ENCODE measurements at regions not wholly inside any gene's neighbourhood (a gene's known extent, or its start where the extent isn't known, plus 50 kb on each side); places are given as distances from the start of the nearest gene placed in this dataset.

DNA sequence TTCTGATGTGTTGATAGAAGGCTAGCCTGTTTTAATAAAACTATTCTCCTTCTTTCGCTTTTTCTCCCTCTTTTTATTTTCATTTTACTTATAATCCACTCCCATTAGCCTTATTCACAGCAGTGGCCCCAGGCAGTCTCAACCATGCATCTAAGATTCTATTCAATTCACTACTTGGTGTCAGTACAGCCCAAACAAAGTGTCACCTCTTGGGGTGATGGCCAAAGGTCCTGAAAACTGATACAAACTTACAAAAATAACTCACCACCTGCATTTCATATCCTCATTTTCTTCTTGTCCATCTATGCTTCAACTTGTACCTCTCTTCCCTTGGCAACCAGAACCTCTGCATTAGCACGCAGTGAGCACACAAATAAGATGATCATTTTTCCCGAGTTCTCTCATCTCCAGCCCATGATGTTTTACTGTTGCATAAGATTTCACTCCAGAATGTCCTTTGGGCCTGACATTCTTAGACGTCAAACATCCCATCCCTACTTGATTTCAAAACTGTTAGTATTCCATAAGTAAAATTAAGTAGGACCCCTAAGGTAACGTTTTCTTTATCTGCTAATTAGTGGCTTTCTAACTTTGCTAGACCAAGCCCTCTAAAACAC lies 559.3 kb upstream of the TNP1 start:
- Histone ChIP-seq H3K4me2 (ENCODE audit: low read length) (no peak overlapping the region), H3K79me2 (ENCODE audit: control insufficient read depth, low read length) (no peaks in the 10 kb centered on the region), H3K4me3 (ENCODE audit: low read length) (no peak overlapping the region), H3K36me3 (ENCODE audit: control insufficient read depth, low read length) (no peaks in the 10 kb centered on the region), H3K27me3 (ENCODE audit: control insufficient read depth, low read length) (peaks cover 8% of the 10 kb centered on the region; the same call in 1 of the 2 replicates), H3F3A (ENCODE audit: control insufficient read depth, insufficient read depth) (no peaks in the 10 kb centered on the region), H3K4me1 (ENCODE audit: control insufficient read depth, low read length) (no peaks in the 10 kb centered on the region), H3K9me3 (ENCODE audit: control insufficient read depth, insufficient read depth, low read length) (no peaks in the 10 kb centered on the region), H4K20me1 (ENCODE audit: control insufficient read depth, insufficient read depth, low read depth, low read length) (no peaks in the 10 kb centered on the region), H3K27ac (ENCODE audit: low read depth, low read length) (no peak overlapping the region), H3K9me2 (replicated peaks; ENCODE audit: control insufficient read depth, low read length) (no peaks in the 10 kb centered on the region)
- TF ChIP-seq, protein P1, sequence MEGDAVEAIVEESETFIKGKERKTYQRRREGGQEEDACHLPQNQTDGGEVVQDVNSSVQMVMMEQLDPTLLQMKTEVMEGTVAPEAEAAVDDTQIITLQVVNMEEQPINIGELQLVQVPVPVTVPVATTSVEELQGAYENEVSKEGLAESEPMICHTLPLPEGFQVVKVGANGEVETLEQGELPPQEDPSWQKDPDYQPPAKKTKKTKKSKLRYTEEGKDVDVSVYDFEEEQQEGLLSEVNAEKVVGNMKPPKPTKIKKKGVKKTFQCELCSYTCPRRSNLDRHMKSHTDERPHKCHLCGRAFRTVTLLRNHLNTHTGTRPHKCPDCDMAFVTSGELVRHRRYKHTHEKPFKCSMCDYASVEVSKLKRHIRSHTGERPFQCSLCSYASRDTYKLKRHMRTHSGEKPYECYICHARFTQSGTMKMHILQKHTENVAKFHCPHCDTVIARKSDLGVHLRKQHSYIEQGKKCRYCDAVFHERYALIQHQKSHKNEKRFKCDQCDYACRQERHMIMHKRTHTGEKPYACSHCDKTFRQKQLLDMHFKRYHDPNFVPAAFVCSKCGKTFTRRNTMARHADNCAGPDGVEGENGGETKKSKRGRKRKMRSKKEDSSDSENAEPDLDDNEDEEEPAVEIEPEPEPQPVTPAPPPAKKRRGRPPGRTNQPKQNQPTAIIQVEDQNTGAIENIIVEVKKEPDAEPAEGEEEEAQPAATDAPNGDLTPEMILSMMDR (IDR thresholded peaks at IDR 0.05; ENCODE audit: low read depth, low read length, poor library complexity, severe bottlenecking), result no peak
- no peak for TF ChIP-seq EZH2phosphoT487 (IDR thresholded peaks at IDR 0.05; ENCODE audit: borderline replicate concordance, low read length)

DNA sequence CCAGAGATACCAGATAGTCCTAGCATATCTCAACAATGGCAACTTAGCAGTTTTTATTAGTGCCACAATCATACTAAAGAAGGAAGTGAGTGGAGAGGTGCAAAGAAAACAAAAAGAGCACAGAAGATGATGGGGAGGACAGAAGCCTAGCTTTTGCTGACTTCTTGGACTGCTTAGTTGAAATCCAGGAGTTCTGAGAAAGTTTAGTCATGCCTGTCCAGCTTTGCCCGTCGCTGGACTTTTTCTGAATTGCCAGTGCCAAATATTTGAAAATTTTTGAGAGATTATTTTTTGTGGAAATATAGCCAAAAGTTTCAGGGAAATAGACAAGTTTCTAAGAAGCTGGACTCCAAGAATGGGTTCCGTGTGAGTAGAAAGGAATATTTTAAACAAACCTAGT lies 558.7 kb upstream of the TNP1 start:
- Histone ChIP-seq H3K27me3 (ENCODE audit: control insufficient read depth, low read length) (peaks cover 8% of the 10 kb centered on the region; the same call in 1 of the 2 replicates), H4K20me1 (ENCODE audit: control insufficient read depth, insufficient read depth, low read depth, low read length) (no peaks in the 10 kb centered on the region), H3K4me2 (ENCODE audit: low read length) (no peak overlapping the region), H3K9me2 (replicated peaks; ENCODE audit: control insufficient read depth, low read length) (no peaks in the 10 kb centered on the region), H3K4me1 (ENCODE audit: control insufficient read depth, low read length) (no peaks in the 10 kb centered on the region), H3K27ac (ENCODE audit: low read depth, low read length) (no peak overlapping the region), H3K4me3 (ENCODE audit: low read length) (no peak overlapping the region), H3K36me3 (ENCODE audit: control insufficient read depth, low read length) (no peaks in the 10 kb centered on the region), H3K9me3 (ENCODE audit: control insufficient read depth, insufficient read depth, low read length) (no peaks in the 10 kb centered on the region), H3F3A (ENCODE audit: control insufficient read depth, insufficient read depth) (no peaks in the 10 kb centered on the region), H3K79me2 (ENCODE audit: control insufficient read depth, low read length) (no peaks in the 10 kb centered on the region)
- TF ChIP-seq, protein P1 (IDR thresholded peaks at IDR 0.05; ENCODE audit: low read depth, low read length, poor library complexity, severe bottlenecking), result no peak
- TF ChIP-seq EZH2phosphoT487 (IDR thresholded peaks at IDR 0.05; ENCODE audit: borderline replicate concordance, low read length), result no peak

DNA sequence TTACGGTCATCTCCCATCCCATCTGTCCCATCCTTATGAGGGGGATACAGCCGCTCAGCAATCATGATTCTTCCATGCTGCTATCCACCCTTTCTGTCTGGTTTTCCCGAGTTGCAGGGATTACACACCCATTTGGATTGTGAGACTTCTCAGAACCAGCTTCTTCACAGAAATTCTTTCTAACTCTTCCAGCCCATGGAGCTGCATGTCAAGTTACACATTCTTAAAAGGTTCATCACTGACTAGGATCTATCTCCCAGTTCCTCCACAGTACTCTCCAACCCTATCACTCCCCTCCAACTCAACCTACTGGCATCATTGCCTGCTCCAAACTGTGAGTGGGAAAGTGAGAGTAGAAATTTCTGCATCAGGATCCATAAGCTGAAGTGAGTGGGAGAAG lies 558.2 kb upstream of the TNP1 start:
- no peaks in the 10 kb centered on the region for H3K4me1 ChIP-seq (ENCODE audit: control insufficient read depth, low read length)
- H3K36me3 ChIP-seq (ENCODE audit: control insufficient read depth, low read length), result no peaks in the 10 kb centered on the region
- no peaks in the 10 kb centered on the region for H3K9me3 ChIP-seq (ENCODE audit: control insufficient read depth, insufficient read depth, low read length)
- peaks cover 8% of the 10 kb centered on the region; the same call in 1 of the 2 replicates for H3K27me3 ChIP-seq (ENCODE audit: control insufficient read depth, low read length)
- no peaks in the 10 kb centered on the region for H4K20me1 ChIP-seq (ENCODE audit: control insufficient read depth, insufficient read depth, low read depth, low read length)
- H3F3A ChIP-seq (ENCODE audit: control insufficient read depth, insufficient read depth), result no peaks in the 10 kb centered on the region
- TF ChIP-seq, protein P1 (IDR thresholded peaks at IDR 0.05; ENCODE audit: low read depth, low read length, poor library complexity, severe bottlenecking), result no peak
- no peak for TF ChIP-seq EZH2phosphoT487 (IDR thresholded peaks at IDR 0.05; ENCODE audit: borderline replicate concordance, low read length)
- no peaks in the 10 kb centered on the region for H3K79me2 ChIP-seq (ENCODE audit: control insufficient read depth, low read length)
- no peaks in the 10 kb centered on the region for H3K9me2 ChIP-seq (replicated peaks; ENCODE audit: control insufficient read depth, low read length)
- H3K4me3 ChIP-seq (ENCODE audit: low read length), result no peak overlapping the region
- no peak overlapping the region for H3K4me2 ChIP-seq (ENCODE audit: low read length)
- H3K27ac ChIP-seq (ENCODE audit: low read depth, low read length), result no peak overlapping the region

Data from DOHH2 (cell line).